GM12875 (cell line): ENCODE measurements at regions not wholly inside any gene's neighbourhood (a gene's known extent, or its start where the extent isn't known, plus 50 kb on each side); places are given as distances from the start of the nearest gene placed in this dataset.

Experiments used
- H3K4me3 ChIP-seq: one replicate; pipeline ENCODE4 v1.5.1; 2011; ENCODE audit warnings: low read depth, low read length, control low read depth
- CTCF ChIP-seq: IDR thresholded peaks from 2 replicates; pipeline ENCODE4 v1.5.1; 2011; ENCODE audit warnings: low read depth, mild to moderate bottlenecking, control low read depth, inconsistent platforms, low read length, moderate library complexity, borderline replicate concordance; ENCODE audit not compliant: insufficient read depth

GRCh38 chr6:119443993-119444641 lies 94.6 kb upstream of the MAN1A1 start:
- no peak overlapping the region for H3K4me3 ChIP-seq
- TF ChIP-seq CTCF: no peak

GRCh38 chr6:119442776-119443184 lies 93.2 kb upstream of the MAN1A1 start:
- no peak for TF ChIP-seq CTCF
- no peak overlapping the region for H3K4me3 ChIP-seq

GRCh38 chr6:119440953-119441352 lies 91.4 kb upstream of the MAN1A1 start:
- no peak for TF ChIP-seq CTCF
- no peak overlapping the region for H3K4me3 ChIP-seq

GRCh38 chr6:119436583-119436982 lies 87.0 kb upstream of the MAN1A1 start:
- H3K4me3 ChIP-seq: no peak overlapping the region
- TF ChIP-seq CTCF: no peak

- no peak overlapping the region for H3K4me3 ChIP-seq
- TF ChIP-seq CTCF: no peak
These were observed 82.2 kb upstream of the MAN1A1 start for GRCh38 chr6:119431799-119432198.

GRCh38 chr6:119430805-119431204 lies 81.2 kb upstream of the MAN1A1 start:
- no peak overlapping the region for H3K4me3 ChIP-seq
- TF ChIP-seq CTCF: no peak

- TF ChIP-seq CTCF: no peak
- H3K4me3 ChIP-seq: no peak overlapping the region
These were observed 79.1 kb upstream of the MAN1A1 start for GRCh38 chr6:119428633-119429032.
